H1 (cell line): ENCODE measurements at regions not wholly inside any gene's neighbourhood (a gene's known extent, or its start where the extent isn't known, plus 50 kb on each side); places are given as distances from the start of the nearest gene placed in this dataset.

Experiments
- BACH1 ChIP-seq: IDR thresholded peaks from 2 replicates; pipeline ENCODE4 v1.6.1; 2012; ENCODE audit warnings: low read length, improper control_type of control experiment
- BCL11A ChIP-seq, 2 experiments: IDR thresholded peaks; one replicate each; pipeline ENCODE4 v1.6.1; 2011; ENCODE audit warnings: low read depth in 2 of 2, low read length in 2 of 2, mild to moderate bottlenecking in 2 of 2
- BRCA1 ChIP-seq: IDR thresholded peaks from 2 replicates; pipeline ENCODE4 v1.6.1; 2012; ENCODE audit warnings: low read depth, low read length, improper control_type of control experiment
- EGR1 ChIP-seq: IDR thresholded peaks from 2 replicates; pipeline ENCODE4 v1.6.1; 2011; ENCODE audit warnings: low read depth, low read length, borderline replicate concordance
- FOSL1 ChIP-seq: IDR thresholded peaks from 2 replicates; pipeline ENCODE4 v1.6.1; 2011; ENCODE audit warnings: mild to moderate bottlenecking, low read depth, low read length, moderate library complexity; ENCODE audit not compliant: insufficient read depth
- GTF2F1 ChIP-seq: IDR thresholded peaks from 2 replicates; pipeline ENCODE4 v1.6.1; 2012; ENCODE audit warnings: low read depth, low read length, improper control_type of control experiment, borderline replicate concordance
- POLR2A ChIP-seq, 2 experiments: IDR thresholded peaks; 1 replicate in 1 of 2; 2 replicates in 1 of 2; pipeline ENCODE4 v1.6.1; 2011; ENCODE audit warnings: low read depth in 2 of 2, low read length in 2 of 2, mild to moderate bottlenecking in 2 of 2; ENCODE audit errors: control extremely low read depth in 1 of 2
- RXRA ChIP-seq: IDR thresholded peaks from 2 replicates; pipeline ENCODE4 v1.6.1; 2011; ENCODE audit warnings: low read depth, mild to moderate bottlenecking, low read length, moderate library complexity; ENCODE audit not compliant: insufficient read depth
- SRF ChIP-seq: IDR thresholded peaks from 2 replicates; pipeline ENCODE4 v1.6.1; 2011; ENCODE audit warnings: mild to moderate bottlenecking, low read depth, low read length, moderate library complexity
- TAF1 ChIP-seq: IDR thresholded peaks from 2 replicates; pipeline ENCODE4 v1.6.1; 2011; ENCODE audit warnings: mild to moderate bottlenecking, low read depth, low read length
- TEAD4 ChIP-seq: IDR thresholded peaks from 2 replicates; pipeline ENCODE4 v1.6.1; 2012; ENCODE audit warnings: low read depth, low read length, inconsistent platforms, mixed read lengths
- TF ChIP-seq, protein P1 (sequence below): IDR thresholded peaks from 2 replicates; pipeline ENCODE4 v1.6.1; 2012; ENCODE audit warnings: low read length, inconsistent platforms

GRCh38 chr14:34059037-34059924 lies 108.4 kb upstream of the EGLN3 start (continued):
- TF ChIP-seq FOSL1 (no peak), BRCA1 (no peak), POLR2A (IDR thresholded peaks at IDR 0.05; ENCODE audit: control extremely low read depth in 1 of 2, low read depth in 2 of 2, low read length in 2 of 2) (no peak), RXRA (no peak), TEAD4 (no peak), BCL11A (IDR thresholded peaks at IDR 0.05; ENCODE audit: low read depth in 2 of 2, low read length in 2 of 2) (no peak), GTF2F1 (no peak), EGR1 (no peak), BACH1 (no peak), TAF1 (no peak), SRF (no peak)
- TF ChIP-seq, protein P1, sequence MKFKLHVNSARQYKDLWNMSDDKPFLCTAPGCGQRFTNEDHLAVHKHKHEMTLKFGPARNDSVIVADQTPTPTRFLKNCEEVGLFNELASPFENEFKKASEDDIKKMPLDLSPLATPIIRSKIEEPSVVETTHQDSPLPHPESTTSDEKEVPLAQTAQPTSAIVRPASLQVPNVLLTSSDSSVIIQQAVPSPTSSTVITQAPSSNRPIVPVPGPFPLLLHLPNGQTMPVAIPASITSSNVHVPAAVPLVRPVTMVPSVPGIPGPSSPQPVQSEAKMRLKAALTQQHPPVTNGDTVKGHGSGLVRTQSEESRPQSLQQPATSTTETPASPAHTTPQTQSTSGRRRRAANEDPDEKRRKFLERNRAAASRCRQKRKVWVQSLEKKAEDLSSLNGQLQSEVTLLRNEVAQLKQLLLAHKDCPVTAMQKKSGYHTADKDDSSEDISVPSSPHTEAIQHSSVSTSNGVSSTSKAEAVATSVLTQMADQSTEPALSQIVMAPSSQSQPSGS: no peak
